K562 (cell line): ENCODE measurements at regions not wholly inside any gene's neighbourhood (a gene's known extent, or its start where the extent isn't known, plus 50 kb on each side); places are given as distances from the start of the nearest gene placed in this dataset.
A peak's percentile ranks its signal among the peaks of the same experiment; 100 is the strongest.

Experiments
- ATF7 ChIP-seq: fragments of 450-650 bp; IDR thresholded peaks from 2 replicates; pipeline ENCODE4 v1.7.1; 2014; ENCODE audit warnings: mild to moderate bottlenecking, moderate library complexity
- GMEB1 ChIP-seq: fragments of 250-450 bp; sonication (Bioruptor Pico); IDR thresholded peaks from 2 replicates; pipeline ENCODE4 v1.4.0; 2020; ENCODE audit warnings: mild to moderate bottlenecking
- HDAC1 ChIP-seq, 2 experiments: fragments of 450-650 bp; IDR thresholded peaks; 2 replicates each; pipeline ENCODE4 v1.6.1; 2016 to 2017; ENCODE audit warnings: inconsistent platforms in 1 of 2, mild to moderate bottlenecking in 1 of 2, moderate library complexity in 1 of 2
- HDAC2 ChIP-seq: fragments of 450-650 bp; IDR thresholded peaks from 2 replicates; pipeline ENCODE4 v1.6.1; 2016; ENCODE audit warnings: mild to moderate bottlenecking
- JUND ChIP-seq, 2 experiments: IDR thresholded peaks; 2 replicates in 1 of 2; 3 replicates in 1 of 2; pipeline ENCODE4 v1.6.1; 2011; ENCODE audit warnings: borderline replicate concordance in 2 of 2, low read depth in 2 of 2, low read length in 2 of 2, improper control_type of control experiment in 1 of 2, missing biosample characterization in 1 of 2, missing genetic modification characterization in 1 of 2, missing genetic modification reagents in 1 of 2
- KAT7 ChIP-seq: sonication (generic); formaldehyde crosslinking; IDR thresholded peaks from 2 replicates; pipeline ENCODE4 v1.8.0; 2022; ENCODE audit warnings: missing genetic modification reagents, mild to moderate bottlenecking, borderline replicate concordance
- MTA3 ChIP-seq: fragments of 450-650 bp; formaldehyde crosslinking; IDR thresholded peaks from 2 replicates; pipeline ENCODE4 v1.6.1; 2017; ENCODE audit warnings: mild to moderate bottlenecking, borderline replicate concordance
- SIX5 ChIP-seq, 2 experiments: IDR thresholded peaks; 2 replicates each; pipeline ENCODE4 v1.6.1; 2011; ENCODE audit warnings: low read length in 2 of 2, borderline replicate concordance in 1 of 2, low read depth in 1 of 2, mild to moderate bottlenecking in 1 of 2, moderate library complexity in 1 of 2; ENCODE audit not compliant: insufficient read depth in 1 of 2
- SMAD4 ChIP-seq: fragments of 250-450 bp; sonication (Bioruptor Pico); conservative IDR thresholded peaks from 2 replicates; pipeline ENCODE4 v1.8.0; 2021; ENCODE audit warnings: inconsistent platforms, mild to moderate bottlenecking, moderate library complexity
- TCF3 ChIP-seq: sonication (generic); formaldehyde crosslinking; IDR thresholded peaks from 2 replicates; pipeline ENCODE4 v1.4.0; 2020; ENCODE audit warnings: mild to moderate bottlenecking, missing genetic modification reagents
- ZKSCAN1 ChIP-seq: fragments of 150-350 bp; IDR thresholded peaks from 2 replicates; pipeline ENCODE4 v1.6.1; 2016; ENCODE audit warnings: low read depth, low read length
- ZNF79 ChIP-seq: fragments of 250-450 bp; sonication (Bioruptor Pico); IDR thresholded peaks from 2 replicates; pipeline ENCODE4 v1.4.0; 2020; ENCODE audit warnings: low read depth, mild to moderate bottlenecking, moderate library complexity
- TF ChIP-seq, protein P1 (sequence below), 3 experiments: IDR thresholded peaks in 2 of 3; conservative IDR thresholded peaks in 1 of 3; 2 replicates each; pipeline ENCODE4 v1.5.1; 2011 to 2012; ENCODE audit warnings: low read length in 3 of 3, mild to moderate bottlenecking in 3 of 3, control low read depth in 2 of 3, improper control_type of control experiment in 1 of 3, inconsistent platforms in 1 of 3, low read depth in 1 of 3, mixed read lengths in 1 of 3, moderate library complexity in 1 of 3; ENCODE audit not compliant: insufficient read depth in 2 of 3
- TF ChIP-seq, protein P2 (sequence below), 2 experiments: fragments of 450-650 bp in 1 of 2; sonication (generic) in 1 of 2; formaldehyde crosslinking in 1 of 2; IDR thresholded peaks; 2 replicates each; pipeline versions ENCODE4 v1.7.1 to v1.9.0; 2016 to 2022; ENCODE audit warnings: inconsistent platforms in 1 of 2, mild to moderate bottlenecking in 1 of 2, missing genetic modification reagents in 1 of 2

- TF ChIP-seq KAT7 (CRISPR knock-in tag) = 0 out of 2 replicates have a peak, but pooled peaks have one; percentile 29
- peak; percentile 38 for TF ChIP-seq JUND (IDR thresholded peaks at IDR 0.05; ENCODE audit: borderline replicate concordance, low read depth, low read length)
- peak; percentile 19; the same call in 1 of the 3 replicates for TF ChIP-seq JUND (tag; IDR thresholded peaks at IDR 0.05; ENCODE audit: borderline replicate concordance, low read depth, low read length)
- TF ChIP-seq ZKSCAN1 = no peak
- TF ChIP-seq MTA3 = 0 out of 2 replicates have a peak, but pooled peaks have one; percentile 37
- TF ChIP-seq, protein P1, sequence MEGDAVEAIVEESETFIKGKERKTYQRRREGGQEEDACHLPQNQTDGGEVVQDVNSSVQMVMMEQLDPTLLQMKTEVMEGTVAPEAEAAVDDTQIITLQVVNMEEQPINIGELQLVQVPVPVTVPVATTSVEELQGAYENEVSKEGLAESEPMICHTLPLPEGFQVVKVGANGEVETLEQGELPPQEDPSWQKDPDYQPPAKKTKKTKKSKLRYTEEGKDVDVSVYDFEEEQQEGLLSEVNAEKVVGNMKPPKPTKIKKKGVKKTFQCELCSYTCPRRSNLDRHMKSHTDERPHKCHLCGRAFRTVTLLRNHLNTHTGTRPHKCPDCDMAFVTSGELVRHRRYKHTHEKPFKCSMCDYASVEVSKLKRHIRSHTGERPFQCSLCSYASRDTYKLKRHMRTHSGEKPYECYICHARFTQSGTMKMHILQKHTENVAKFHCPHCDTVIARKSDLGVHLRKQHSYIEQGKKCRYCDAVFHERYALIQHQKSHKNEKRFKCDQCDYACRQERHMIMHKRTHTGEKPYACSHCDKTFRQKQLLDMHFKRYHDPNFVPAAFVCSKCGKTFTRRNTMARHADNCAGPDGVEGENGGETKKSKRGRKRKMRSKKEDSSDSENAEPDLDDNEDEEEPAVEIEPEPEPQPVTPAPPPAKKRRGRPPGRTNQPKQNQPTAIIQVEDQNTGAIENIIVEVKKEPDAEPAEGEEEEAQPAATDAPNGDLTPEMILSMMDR (IDR thresholded peaks at IDR 0.05 in 2 of 3, conservative IDR thresholded peaks at IDR 0.05 in 1 of 3; ENCODE audit: insufficient read depth in 2 of 3, low read depth in 1 of 3, low read length in 3 of 3) = peak; percentile 43 to 72 (median 53); a peak in 4 of 6 replicates
- peak in 1 of 2 experiments; percentile 77; a peak in 2 of 4 replicates for TF ChIP-seq HDAC1 (IDR thresholded peaks at IDR 0.05)
- peak; percentile 22; the same call in 1 of the 2 replicates for TF ChIP-seq TCF3 (CRISPR knock-in tag)
- peak; percentile 56 for TF ChIP-seq ATF7
- peak; percentile 63; the same call in 1 of the 2 replicates for TF ChIP-seq HDAC2
- TF ChIP-seq, protein P2, sequence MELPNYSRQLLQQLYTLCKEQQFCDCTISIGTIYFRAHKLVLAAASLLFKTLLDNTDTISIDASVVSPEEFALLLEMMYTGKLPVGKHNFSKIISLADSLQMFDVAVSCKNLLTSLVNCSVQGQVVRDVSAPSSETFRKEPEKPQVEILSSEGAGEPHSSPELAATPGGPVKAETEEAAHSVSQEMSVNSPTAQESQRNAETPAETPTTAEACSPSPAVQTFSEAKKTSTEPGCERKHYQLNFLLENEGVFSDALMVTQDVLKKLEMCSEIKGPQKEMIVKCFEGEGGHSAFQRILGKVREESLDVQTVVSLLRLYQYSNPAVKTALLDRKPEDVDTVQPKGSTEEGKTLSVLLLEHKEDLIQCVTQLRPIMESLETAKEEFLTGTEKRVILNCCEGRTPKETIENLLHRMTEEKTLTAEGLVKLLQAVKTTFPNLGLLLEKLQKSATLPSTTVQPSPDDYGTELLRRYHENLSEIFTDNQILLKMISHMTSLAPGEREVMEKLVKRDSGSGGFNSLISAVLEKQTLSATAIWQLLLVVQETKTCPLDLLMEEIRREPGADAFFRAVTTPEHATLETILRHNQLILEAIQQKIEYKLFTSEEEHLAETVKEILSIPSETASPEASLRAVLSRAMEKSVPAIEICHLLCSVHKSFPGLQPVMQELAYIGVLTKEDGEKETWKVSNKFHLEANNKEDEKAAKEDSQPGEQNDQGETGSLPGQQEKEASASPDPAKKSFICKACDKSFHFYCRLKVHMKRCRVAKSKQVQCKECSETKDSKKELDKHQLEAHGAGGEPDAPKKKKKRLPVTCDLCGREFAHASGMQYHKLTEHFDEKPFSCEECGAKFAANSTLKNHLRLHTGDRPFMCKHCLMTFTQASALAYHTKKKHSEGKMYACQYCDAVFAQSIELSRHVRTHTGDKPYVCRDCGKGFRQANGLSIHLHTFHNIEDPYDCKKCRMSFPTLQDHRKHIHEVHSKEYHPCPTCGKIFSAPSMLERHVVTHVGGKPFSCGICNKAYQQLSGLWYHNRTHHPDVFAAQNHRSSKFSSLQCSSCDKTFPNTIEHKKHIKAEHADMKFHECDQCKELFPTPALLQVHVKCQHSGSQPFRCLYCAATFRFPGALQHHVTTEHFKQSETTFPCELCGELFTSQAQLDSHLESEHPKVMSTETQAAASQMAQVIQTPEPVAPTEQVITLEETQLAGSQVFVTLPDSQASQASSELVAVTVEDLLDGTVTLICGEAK (IDR thresholded peaks at IDR 0.05) = no peak
- TF ChIP-seq, protein P2 (CRISPR knock-in tag; IDR thresholded peaks at IDR 0.05) = 0 out of 2 replicates have a peak, but pooled peaks have one; percentile 36
- no peak for TF ChIP-seq GMEB1 (CRISPR knock-in tag)
- TF ChIP-seq SMAD4 (CRISPR knock-in tag) = peak; percentile 44; the same call in 1 of the 2 replicates
- 0 out of 2 replicates have a peak, but pooled peaks have one; percentile 6 for TF ChIP-seq ZNF79 (CRISPR knock-in tag)
- TF ChIP-seq SIX5 (IDR thresholded peaks at IDR 0.05; ENCODE audit: borderline replicate concordance in 1 of 2, insufficient read depth in 1 of 2, low read depth in 1 of 2, low read length in 2 of 2) = no peak
Measured at GRCh38 chr10:15439341-15439842, 68.3 kb upstream of the FAM171A1 start (continued).
